GM23338 (cell line): ENCODE measurements at regions not wholly inside any gene's neighbourhood (a gene's known extent, or its start where the extent isn't known, plus 50 kb on each side); places are given as distances from the start of the nearest gene placed in this dataset.

Experiments used
- ATAC-seq: fragments of 200-7000 bp; cut with Tn5 transposase; 3 replicates; pipeline ENCODE4 v1.9.1; 2020
- DNase-seq: peaks from one replicate; pipeline ENCODE4 v3.0.0-alpha.2; 2015; ENCODE audit warnings: low spot score
- H2AFZ ChIP-seq: fragments of 200-600 bp; sonication (generic); 2 replicates; pipeline ENCODE4 v1.8.0; 2016; ENCODE audit warnings: antibody characterized with exemption, mild to moderate bottlenecking, moderate library complexity
- H3F3A ChIP-seq: fragments of 200-600 bp; sonication (generic); replicated peaks from 2 replicates; pipeline ENCODE4 v1.8.0; 2017; ENCODE audit warnings: antibody characterized with exemption, mixed run types, low read depth
- H3K27ac ChIP-seq: fragments of 200-600 bp; sonication (generic); 2 replicates; pipeline ENCODE4 v1.6.1; 2016; ENCODE audit warnings: low read depth
- H3K27me3 ChIP-seq: fragments of 200-600 bp; sonication (generic); 2 replicates; pipeline ENCODE4 v1.8.0; 2016; ENCODE audit warnings: mild to moderate bottlenecking, mixed run types, moderate library complexity; ENCODE audit not compliant: insufficient read depth
- H3K36me3 ChIP-seq: fragments of 200-600 bp; sonication (generic); 2 replicates; pipeline ENCODE4 v1.8.0; 2016; ENCODE audit warnings: mild to moderate bottlenecking; ENCODE audit not compliant: insufficient read depth
- H3K4me1 ChIP-seq: fragments of 200-600 bp; sonication (generic); 2 replicates; pipeline ENCODE4 v1.8.0; 2016; ENCODE audit warnings: mild to moderate bottlenecking, moderate library complexity; ENCODE audit not compliant: insufficient read depth
- H3K4me2 ChIP-seq: fragments of 200-600 bp; sonication (generic); 2 replicates; pipeline ENCODE4 v1.7.1; 2017; ENCODE audit warnings: mixed run types
- H3K4me3 ChIP-seq: fragments of 200-600 bp; sonication (generic); 2 replicates; pipeline ENCODE4 v1.6.1; 2016; ENCODE audit warnings: mixed run types
- H3K79me2 ChIP-seq: fragments of 200-600 bp; sonication (generic); replicated peaks from 2 replicates; pipeline ENCODE4 v1.8.0; 2017; ENCODE audit warnings: mild to moderate bottlenecking; ENCODE audit not compliant: insufficient read depth
- H3K9me2 ChIP-seq: fragments of 200-600 bp; sonication (generic); 2 replicates; pipeline ENCODE4 v1.8.0; 2017; ENCODE audit not compliant: insufficient read depth
- H4K20me1 ChIP-seq: fragments of 200-600 bp; sonication (generic); replicated peaks from 2 replicates; pipeline ENCODE4 v1.8.0; 2017; ENCODE audit warnings: mild to moderate bottlenecking; ENCODE audit not compliant: insufficient read depth
- H3K27ac Mint-ChIP-seq: 2 replicates; pipeline ENCODE4 v1.8.0; 2020; ENCODE audit warnings: inconsistent platforms, mild to moderate bottlenecking, moderate library complexity, mixed read lengths
- H3K27me3 Mint-ChIP-seq: 3 replicates; pipeline ENCODE4 v1.8.0; 2022; ENCODE audit warnings: low read depth, mild to moderate bottlenecking, moderate library complexity, mixed read lengths, inconsistent platforms; ENCODE audit not compliant: insufficient read depth, poor library complexity
- H3K36me3 Mint-ChIP-seq: 3 replicates; pipeline ENCODE4 v1.8.0; 2021; ENCODE audit warnings: low read depth, mild to moderate bottlenecking, inconsistent platforms, moderate library complexity, mixed read lengths
- H3K4me1 Mint-ChIP-seq: 3 replicates; pipeline ENCODE4 v1.8.0; 2020; ENCODE audit warnings: mild to moderate bottlenecking, inconsistent platforms, mixed read lengths
- H3K4me3 Mint-ChIP-seq: 3 replicates; pipeline ENCODE4 v1.8.0; 2021; ENCODE audit warnings: moderate library complexity, mild to moderate bottlenecking, inconsistent platforms, mixed read lengths
- H3K9me3 Mint-ChIP-seq: 3 replicates; pipeline ENCODE4 v1.8.0; 2020; ENCODE audit warnings: moderate library complexity, mild to moderate bottlenecking, inconsistent platforms, mixed read lengths
- CREB1 ChIP-seq: fragments of 250-450 bp; sonication (Bioruptor Pico); IDR thresholded peaks from 2 replicates; pipeline ENCODE4 v1.5.0; 2020; ENCODE audit warnings: low read depth, mild to moderate bottlenecking, moderate library complexity
- ETS1 ChIP-seq: IDR thresholded peaks from 2 replicates; pipeline ENCODE4 v1.6.1; 2016; ENCODE audit warnings: antibody characterized with exemption
- EZH2 ChIP-seq: fragments of 200-600 bp; sonication (generic); IDR thresholded peaks from one replicate; pipeline ENCODE4 v1.8.0; 2017; ENCODE audit warnings: antibody characterized with exemption, mild to moderate bottlenecking, low read depth; ENCODE audit not compliant: unreplicated experiment
- NANOG ChIP-seq: IDR thresholded peaks from 2 replicates; pipeline ENCODE4 v1.6.1; 2016; ENCODE audit warnings: antibody characterized with exemption, borderline replicate concordance
- STAT1 ChIP-seq: IDR thresholded peaks from one replicate; pipeline ENCODE4 v1.6.1; 2016; ENCODE audit warnings: antibody characterized with exemption; ENCODE audit not compliant: unreplicated experiment
- ZNF114 ChIP-seq: fragments of 250-450 bp; sonication (Bioruptor Pico); IDR thresholded peaks from 2 replicates; pipeline ENCODE4 v1.5.0; 2020; ENCODE audit warnings: mild to moderate bottlenecking, moderate library complexity
- ZNF462 ChIP-seq: fragments of 250-450 bp; sonication (Bioruptor Pico); IDR thresholded peaks from 2 replicates; pipeline ENCODE4 v1.5.0; 2020; ENCODE audit warnings: mild to moderate bottlenecking, moderate library complexity

- Histone ChIP-seq H3F3A (no peaks in the 10 kb centered on the region), H3K4me3 (no peak overlapping the region), H3K36me3 (no peaks in the 10 kb centered on the region), H3K27ac (no peak overlapping the region), H3K9me2 (no peaks in the 10 kb centered on the region), H2AFZ (no peak overlapping the region), H4K20me1 (no peaks in the 10 kb centered on the region), H3K4me2 (no peak overlapping the region), H3K4me1 (no peaks in the 10 kb centered on the region), H3K27me3 (no peaks in the 10 kb centered on the region), H3K79me2 (no peaks in the 10 kb centered on the region)
- Mint-ChIP-seq H3K27ac (no peak overlapping the region), H3K27me3 (peaks cover 26% of the 10 kb centered on the region), H3K4me1 (peaks cover 9% of the 10 kb centered on the region; the same call in 2 of the 3 replicates), H3K9me3 (peaks cover 32% of the 10 kb centered on the region), H3K4me3 (no peak overlapping the region), H3K36me3 (peaks cover 12% of the 10 kb centered on the region)
- TF ChIP-seq NANOG (no peak), STAT1 (no peak), ZNF114 (no peak), ZNF462 (no peak), CREB1 (CRISPR knock-in tag) (no peak), ETS1 (no peak), EZH2 (no peak)
- DNase-seq (no peak), ATAC-seq (no peak)
Measured at GRCh38 chr20:61092251-61092650, 159.8 kb upstream of the CDH4 start.
